ENCODE measurements at regions not wholly inside any gene's neighbourhood (a gene's known extent, or its start where the extent isn't known, plus 50 kb on each side); places are given as distances from the start of the nearest gene placed in this dataset.

GRCh38 chr22:22049684-22050083 is 67.1 kb upstream of the TOP3B start:
- 0 out of 2 replicates have a peak, but pooled peaks cover 4% of the 10 kb centered on the region for H3K27me3 ChIP-seq (ENCODE audit: insufficient read depth, low read length)
- H4K20me1 ChIP-seq (ENCODE audit: insufficient read depth): no peaks in the 10 kb centered on the region
- intact Hi-C loops (cut with micrococcal nuclease): no loop called here
- H2AFZ ChIP-seq (ENCODE audit: low read depth, low read length, poor library complexity, severe bottlenecking): no peak overlapping the region
- no peaks in the 10 kb centered on the region for H3K9me3 ChIP-seq (ENCODE audit: control insufficient read depth in 1 of 2, insufficient read depth in 1 of 2, low read depth in 1 of 2, low read length in 2 of 2)
- no peak for ATAC-seq
- no peak overlapping the region for H3K4me3 ChIP-seq (replicated peaks in 1 of 2; ENCODE audit: low read depth in 1 of 2, low read length in 2 of 2)
- H3K36me3 ChIP-seq (ENCODE audit: control insufficient read depth in 1 of 2, insufficient read depth in 2 of 2, low read length in 2 of 2): no peaks in the 10 kb centered on the region
- RAD21 ChIA-PET (ENCODE audit: low non-redundant PET in 1 of 2, low total read pairs in 2 of 2, uncharacterized antibody in 2 of 2, unreplicated experiment in 2 of 2): no interaction called here
- no peaks in the 10 kb centered on the region for H3K4me1 ChIP-seq (ENCODE audit: control insufficient read depth in 1 of 2, insufficient read depth in 2 of 2, low read length in 2 of 2)
- H3K4me2 ChIP-seq (ENCODE audit: low read length): no peak overlapping the region
- CTCF ChIA-PET: interaction anchor here (1.7 kb wide), 1 partner anchor 11 kb away, joined by 7 read pairs; no protein-coding TSS in a partner anchor
- no peak overlapping the region for H3K27ac ChIP-seq (ENCODE audit: low read depth, low read length)
- TF ChIP-seq SRF (IDR thresholded peaks at IDR 0.05; ENCODE audit: low read depth) (no peak), CBX3 (IDR thresholded peaks at IDR 0.05; ENCODE audit: low read depth) (no peak), ZBTB33 (IDR thresholded peaks at IDR 0.05; ENCODE audit: extremely low read depth, insufficient replicate concordance, low read length) (no peak), CTCF (IDR thresholded peaks at IDR 0.05 in 2 of 3, conservative IDR thresholded peaks at IDR 0.05 in 1 of 3; ENCODE audit: borderline replicate concordance in 1 of 3, insufficient read depth in 1 of 3, low read depth in 2 of 3, low read length in 2 of 3) (no peak), CEBPB (IDR thresholded peaks at IDR 0.05; ENCODE audit: low read depth) (no peak), RAD21 (IDR thresholded peaks at IDR 0.05; ENCODE audit: low read depth) (no peak), EGR1 (IDR thresholded peaks at IDR 0.05; ENCODE audit: low read depth) (no peak), SIN3A (IDR thresholded peaks at IDR 0.05; ENCODE audit: low read depth) (no peak), TCF7L2 (IDR thresholded peaks at IDR 0.05; ENCODE audit: borderline replicate concordance, extremely low read depth, insufficient read depth, insufficient read length) (no peak), EZH2 (IDR thresholded peaks at IDR 0.05) (no peak), REST (IDR thresholded peaks at IDR 0.05; ENCODE audit: low read depth) (no peak), ELF1 (IDR thresholded peaks at IDR 0.05; ENCODE audit: borderline replicate concordance, low read depth) (no peak)
- TF ChIP-seq, protein P1, sequence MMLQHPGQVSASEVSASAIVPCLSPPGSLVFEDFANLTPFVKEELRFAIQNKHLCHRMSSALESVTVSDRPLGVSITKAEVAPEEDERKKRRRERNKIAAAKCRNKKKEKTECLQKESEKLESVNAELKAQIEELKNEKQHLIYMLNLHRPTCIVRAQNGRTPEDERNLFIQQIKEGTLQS (IDR thresholded peaks at IDR 0.05): no peak
- no peaks in the 10 kb centered on the region for H3K9me2 ChIP-seq (ENCODE audit: insufficient read depth)
- BruUV-seq (replicated peaks): no TSS peak
- H3K9ac ChIP-seq (ENCODE audit: low read length): no peak overlapping the region
- DNase-seq (ENCODE audit: low read depth, low spot score): no peak
- no peaks in the 10 kb centered on the region for H3K79me2 ChIP-seq (ENCODE audit: insufficient read depth, low read length)
- POLR2A ChIA-PET: no interaction called here
